ENCODE measurements at regions not wholly inside any gene's neighbourhood (a gene's known extent, or its start where the extent isn't known, plus 50 kb on each side); places are given as distances from the start of the nearest gene placed in this dataset.

- H3K4me3 ChIP-seq (ENCODE audit: low read depth, low read length): no peak overlapping the region
- TF ChIP-seq CTCF (IDR thresholded peaks at IDR 0.05; ENCODE audit: insufficient read depth, low read depth, low read length, missing control alignments): no peak
- DNase-seq (ENCODE audit: low read depth): no peak
Measured at GRCh38 chr2:118525346-118525745, 322.1 kb downstream of the EN1 start.

GRCh38 chr2:118524911-118525310, 322.5 kb downstream of the EN1 start:
- no peak for TF ChIP-seq CTCF (IDR thresholded peaks at IDR 0.05; ENCODE audit: insufficient read depth, low read depth, low read length, missing control alignments)
- no peak for DNase-seq (ENCODE audit: low read depth)
- no peak overlapping the region for H3K4me3 ChIP-seq (ENCODE audit: low read depth, low read length)

DNA sequence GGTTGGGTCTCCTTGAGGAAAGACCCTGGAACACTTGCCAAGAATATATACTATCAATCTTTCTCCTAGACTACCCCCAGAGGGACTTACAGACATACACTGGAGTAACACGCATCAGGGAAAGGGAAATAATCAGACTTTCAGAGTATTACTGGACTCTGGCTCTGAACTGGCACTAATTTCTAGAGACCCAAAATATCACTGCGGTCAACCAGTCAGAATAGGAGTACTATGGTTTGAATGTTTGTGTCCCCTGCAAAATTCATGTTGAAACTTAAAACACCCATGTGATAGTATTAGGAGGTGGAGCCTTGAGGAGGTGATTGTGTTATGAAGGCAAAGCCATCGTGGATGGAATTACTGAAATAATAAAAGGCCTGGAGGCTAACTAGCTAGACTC, 323.7 kb downstream of the EN1 start:
- TF ChIP-seq CTCF (IDR thresholded peaks at IDR 0.05; ENCODE audit: insufficient read depth, low read depth, low read length, missing control alignments): no peak
- no peak overlapping the region for H3K4me3 ChIP-seq (ENCODE audit: low read depth, low read length)
- no peak for DNase-seq (ENCODE audit: low read depth)

- TF ChIP-seq CTCF (IDR thresholded peaks at IDR 0.05; ENCODE audit: insufficient read depth, low read depth, low read length, missing control alignments): no peak
- no peak overlapping the region for H3K4me3 ChIP-seq (ENCODE audit: low read depth, low read length)
- DNase-seq (ENCODE audit: low read depth): no peak
Measured at GRCh38 chr2:118521960-118522359, 325.5 kb downstream of the EN1 start.

GRCh38 chr2:118521272-118521671, 326.2 kb downstream of the EN1 start:
- TF ChIP-seq CTCF (IDR thresholded peaks at IDR 0.05; ENCODE audit: insufficient read depth, low read depth, low read length, missing control alignments): no peak
- H3K4me3 ChIP-seq (ENCODE audit: low read depth, low read length): no peak overlapping the region
- no peak for DNase-seq (ENCODE audit: low read depth)

GRCh38 chr2:118520246-118520645, 327.2 kb downstream of the EN1 start:
- DNase-seq (ENCODE audit: low read depth): no peak
- H3K4me3 ChIP-seq (ENCODE audit: low read depth, low read length): no peak overlapping the region
- no peak for TF ChIP-seq CTCF (IDR thresholded peaks at IDR 0.05; ENCODE audit: insufficient read depth, low read depth, low read length, missing control alignments)

DNA sequence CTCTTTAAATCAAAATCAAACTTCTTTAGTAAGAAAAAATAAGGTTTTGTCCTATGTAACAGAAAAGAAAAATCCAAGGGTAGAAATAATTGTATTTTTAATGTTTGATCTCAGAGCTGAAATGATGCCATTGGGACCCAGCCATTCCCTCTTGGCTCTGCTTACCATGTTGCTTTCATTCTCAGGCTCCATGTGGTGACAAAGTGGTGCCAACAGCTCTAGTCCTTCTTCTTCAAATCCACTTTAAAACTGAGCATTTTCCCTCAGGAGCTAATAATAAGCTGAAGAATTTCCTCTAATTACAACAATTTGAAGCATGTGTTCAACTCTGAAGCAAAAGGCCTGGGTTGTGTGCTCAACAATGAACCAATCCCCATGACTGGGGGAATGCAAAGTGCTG, 327.9 kb downstream of the EN1 start:
- no peak for DNase-seq (ENCODE audit: low read depth)
- H3K4me3 ChIP-seq (ENCODE audit: low read depth, low read length): no peak overlapping the region
- no peak for TF ChIP-seq CTCF (IDR thresholded peaks at IDR 0.05; ENCODE audit: insufficient read depth, low read depth, low read length, missing control alignments)
